Activated naive CD4-positive, alpha-beta T cell treated with anti-CD3 and anti-CD28 coated beads, Interleukin-2, amount 50 U/mL, for 24 hours (primary cell): ENCODE measurements at regions not wholly inside any gene's neighbourhood (a gene's known extent, or its start where the extent isn't known, plus 50 kb on each side); places are given as distances from the start of the nearest gene placed in this dataset.

ENCODE experiments used
- H3K27ac Mint-ChIP-seq: one replicate; pipeline ENCODE4 v1.8.0; 2021; ENCODE audit warnings: mild to moderate bottlenecking, mixed read lengths
- H3K27me3 Mint-ChIP-seq: one replicate; pipeline ENCODE4 v1.8.0; 2021; ENCODE audit warnings: mixed read lengths
- H3K36me3 Mint-ChIP-seq: one replicate; pipeline ENCODE4 v1.8.0; 2021; ENCODE audit warnings: mixed read lengths
- H3K4me1 Mint-ChIP-seq: one replicate; pipeline ENCODE4 v1.8.0; 2021; ENCODE audit warnings: mixed read lengths
- H3K4me3 Mint-ChIP-seq: one replicate; pipeline ENCODE4 v1.8.0; 2021; ENCODE audit warnings: mild to moderate bottlenecking, mixed read lengths
- H3K9me3 Mint-ChIP-seq: one replicate; pipeline ENCODE4 v1.8.0; 2021; ENCODE audit warnings: mixed read lengths

DNA sequence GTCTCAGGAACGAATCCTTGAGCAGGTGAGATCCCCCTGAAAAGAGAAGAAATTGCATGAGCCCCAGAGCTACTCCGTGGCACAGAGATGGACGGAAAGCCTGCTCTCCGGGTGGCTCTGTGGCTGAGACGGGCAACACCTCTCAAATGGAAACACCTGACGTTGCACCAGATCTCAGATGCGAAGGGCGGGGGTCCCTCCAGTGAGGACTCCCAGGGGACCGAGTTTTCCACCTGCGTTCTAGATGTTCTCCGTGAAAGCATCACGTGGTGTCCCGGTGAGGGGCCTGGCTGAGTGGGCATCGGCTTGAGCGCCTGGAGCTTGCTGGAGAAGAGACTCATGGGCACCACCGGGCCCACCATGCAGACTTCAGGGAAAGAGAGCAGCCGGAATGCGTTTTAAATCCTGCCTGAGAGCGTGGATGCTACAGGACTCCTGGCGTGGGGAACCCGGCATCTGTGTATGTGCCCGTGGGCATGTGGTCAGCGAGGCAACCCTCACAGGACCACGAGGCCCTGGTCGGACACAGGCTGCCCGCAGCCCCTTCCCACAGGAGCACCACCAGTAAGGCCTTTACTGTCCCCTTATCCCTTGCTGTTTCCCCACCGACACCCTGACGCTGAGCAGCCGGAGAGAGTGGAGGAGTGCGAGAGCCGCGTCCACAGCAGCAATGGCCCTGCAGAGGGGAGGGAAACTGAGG lies 378.4 kb upstream of the IRX4 start:
- H3K36me3 Mint-ChIP-seq = no peaks in the 10 kb centered on the region
- H3K27ac Mint-ChIP-seq = no peak overlapping the region
- no peaks in the 10 kb centered on the region for H3K4me1 Mint-ChIP-seq
- H3K9me3 Mint-ChIP-seq = no peaks in the 10 kb centered on the region
- H3K27me3 Mint-ChIP-seq = peaks cover 1% of the 10 kb centered on the region
- no peak overlapping the region for H3K4me3 Mint-ChIP-seq

DNA sequence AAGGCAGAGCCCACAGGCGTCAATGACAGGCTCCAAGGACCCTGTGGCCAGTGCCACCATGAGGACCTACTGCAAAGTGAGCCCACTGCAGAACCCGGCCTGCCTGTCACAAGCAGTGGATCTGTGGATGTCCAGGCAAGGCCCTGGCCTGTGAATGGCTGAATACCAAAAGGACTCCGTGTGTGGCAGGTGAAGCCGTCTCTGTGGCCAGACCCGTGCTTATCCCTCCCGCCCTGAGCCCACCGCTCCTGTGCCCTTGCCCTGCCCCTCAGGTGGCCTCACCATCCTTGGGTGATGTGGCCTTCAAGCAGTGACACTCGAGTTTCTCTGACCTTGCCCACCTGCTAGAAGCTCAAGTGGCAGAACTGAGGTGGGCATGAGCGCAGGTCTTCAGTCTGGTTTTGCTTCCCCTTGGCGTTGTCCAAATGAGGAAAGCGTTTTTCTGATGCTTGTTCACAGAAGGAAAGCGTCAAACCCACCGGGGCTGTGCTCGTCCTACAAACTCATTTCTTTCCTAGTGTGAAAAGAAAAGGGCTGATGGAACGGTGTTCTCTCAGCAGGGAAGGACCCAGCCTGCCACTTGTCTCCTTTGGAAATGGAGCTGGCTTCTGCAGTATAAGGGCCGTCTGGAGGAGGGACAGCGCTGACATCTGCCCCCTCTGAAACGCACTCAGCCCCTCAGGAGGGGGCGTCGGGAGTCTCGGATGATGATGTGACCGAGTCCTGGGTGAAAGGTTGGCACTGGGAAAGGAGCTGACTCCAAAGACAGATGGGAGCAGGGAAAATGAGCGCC lies 377.7 kb upstream of the IRX4 start:
- no peaks in the 10 kb centered on the region for H3K4me1 Mint-ChIP-seq
- H3K36me3 Mint-ChIP-seq = no peaks in the 10 kb centered on the region
- H3K4me3 Mint-ChIP-seq = no peak overlapping the region
- no peak overlapping the region for H3K27ac Mint-ChIP-seq
- H3K9me3 Mint-ChIP-seq = no peaks in the 10 kb centered on the region
- H3K27me3 Mint-ChIP-seq = peaks cover 1% of the 10 kb centered on the region

- Mint-ChIP-seq H3K4me1 (no peaks in the 10 kb centered on the region), H3K9me3 (no peaks in the 10 kb centered on the region), H3K27ac (no peak overlapping the region)
Measured at GRCh38 chr5:2259494-2260107, 376.9 kb upstream of the IRX4 start.

GRCh38 chr5:2258861-2259260 lies 376.1 kb upstream of the IRX4 start:
- no peaks in the 10 kb centered on the region for H3K36me3 Mint-ChIP-seq
- H3K4me1 Mint-ChIP-seq = no peaks in the 10 kb centered on the region
- H3K27me3 Mint-ChIP-seq = peaks cover under 1% of the 10 kb centered on the region
- H3K4me3 Mint-ChIP-seq = no peak overlapping the region
- H3K27ac Mint-ChIP-seq = no peak overlapping the region
- H3K9me3 Mint-ChIP-seq = no peaks in the 10 kb centered on the region

More at GRCh38 chr5:2259494-2260107, 376.9 kb upstream of the IRX4 start:
- H3K27me3 Mint-ChIP-seq = peaks cover 1% of the 10 kb centered on the region
- no peaks in the 10 kb centered on the region for H3K36me3 Mint-ChIP-seq
- no peak overlapping the region for H3K4me3 Mint-ChIP-seq

DNA sequence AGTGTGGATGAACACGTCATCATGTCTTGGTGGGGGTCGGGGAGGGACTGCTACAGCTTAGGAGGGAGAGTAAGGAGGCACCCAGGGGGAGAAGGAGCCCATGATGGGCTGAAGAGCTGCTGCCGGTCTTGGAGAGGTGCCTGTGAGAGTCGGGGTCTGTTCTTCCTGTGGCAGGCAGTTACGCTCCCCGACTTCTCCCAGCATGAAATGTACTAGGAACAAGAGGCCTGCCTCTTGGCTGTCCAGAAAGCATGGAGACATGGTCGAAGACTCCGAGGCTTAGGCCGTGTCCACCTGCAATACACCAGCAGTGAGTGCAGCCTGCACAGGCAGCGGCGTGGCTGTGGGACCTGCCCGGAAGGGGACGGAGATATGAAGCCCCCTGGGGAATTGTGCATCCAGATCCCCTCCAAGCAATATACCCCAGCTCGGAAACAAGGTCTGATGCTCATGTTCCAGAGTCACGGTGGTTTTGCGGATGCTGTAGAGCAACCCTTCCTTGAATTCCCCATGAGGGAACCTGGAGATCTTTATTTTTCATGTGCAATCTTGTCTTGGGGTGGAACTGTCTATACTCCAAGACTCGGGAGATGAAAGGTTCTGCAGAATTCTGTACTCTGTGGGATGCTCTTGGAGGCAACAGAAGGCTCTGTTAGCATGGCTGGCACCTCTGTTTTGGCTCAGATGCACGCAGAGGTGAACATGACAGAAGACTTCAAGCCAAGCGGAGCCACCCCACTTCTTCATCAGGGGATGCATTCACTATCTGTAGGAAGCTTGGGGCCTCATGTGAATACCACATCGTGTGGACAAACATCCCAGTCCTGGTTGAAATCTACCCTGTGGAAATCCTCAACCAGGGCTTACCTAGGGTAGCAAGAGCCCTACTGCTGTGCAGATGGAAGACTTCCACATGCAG lies 374.9 kb upstream of the IRX4 start:
- Mint-ChIP-seq H3K36me3 (no peaks in the 10 kb centered on the region), H3K27me3 (no peaks in the 10 kb centered on the region), H3K9me3 (no peaks in the 10 kb centered on the region), H3K27ac (no peak overlapping the region), H3K4me1 (no peaks in the 10 kb centered on the region), H3K4me3 (no peak overlapping the region)

DNA sequence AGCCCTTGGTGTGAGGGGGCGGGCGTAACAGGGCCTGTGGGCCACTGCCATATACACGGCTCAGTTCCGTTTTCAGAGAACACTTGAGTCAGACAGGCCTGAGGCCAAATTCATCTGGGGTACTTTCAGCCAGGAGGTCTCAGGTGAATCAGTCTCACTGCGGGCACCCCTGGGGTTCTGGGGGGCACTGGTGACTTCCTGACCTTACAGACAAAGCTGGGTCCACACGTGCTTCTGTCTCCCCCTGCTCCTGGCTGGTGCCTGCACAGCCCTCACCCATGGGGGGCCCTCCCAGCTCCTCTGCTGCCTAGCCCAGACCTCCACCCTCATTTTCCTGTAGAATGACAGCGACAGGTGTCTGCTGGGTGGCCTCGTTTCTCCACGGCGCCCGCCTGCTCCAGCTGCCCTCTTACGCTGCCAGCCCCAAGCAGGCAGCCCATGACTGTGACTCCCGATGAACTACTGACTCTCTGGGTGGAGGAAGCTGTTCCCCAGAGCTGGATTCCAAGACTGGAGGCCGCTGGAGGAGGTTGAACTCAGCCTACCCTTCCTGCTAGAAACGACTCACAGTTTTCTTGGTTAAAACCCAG lies 374.1 kb upstream of the IRX4 start:
- no peaks in the 10 kb centered on the region for H3K27me3 Mint-ChIP-seq
- no peaks in the 10 kb centered on the region for H3K4me1 Mint-ChIP-seq
- no peaks in the 10 kb centered on the region for H3K9me3 Mint-ChIP-seq
- H3K36me3 Mint-ChIP-seq = no peaks in the 10 kb centered on the region
- no peak overlapping the region for H3K4me3 Mint-ChIP-seq
- H3K27ac Mint-ChIP-seq = no peak overlapping the region

DNA sequence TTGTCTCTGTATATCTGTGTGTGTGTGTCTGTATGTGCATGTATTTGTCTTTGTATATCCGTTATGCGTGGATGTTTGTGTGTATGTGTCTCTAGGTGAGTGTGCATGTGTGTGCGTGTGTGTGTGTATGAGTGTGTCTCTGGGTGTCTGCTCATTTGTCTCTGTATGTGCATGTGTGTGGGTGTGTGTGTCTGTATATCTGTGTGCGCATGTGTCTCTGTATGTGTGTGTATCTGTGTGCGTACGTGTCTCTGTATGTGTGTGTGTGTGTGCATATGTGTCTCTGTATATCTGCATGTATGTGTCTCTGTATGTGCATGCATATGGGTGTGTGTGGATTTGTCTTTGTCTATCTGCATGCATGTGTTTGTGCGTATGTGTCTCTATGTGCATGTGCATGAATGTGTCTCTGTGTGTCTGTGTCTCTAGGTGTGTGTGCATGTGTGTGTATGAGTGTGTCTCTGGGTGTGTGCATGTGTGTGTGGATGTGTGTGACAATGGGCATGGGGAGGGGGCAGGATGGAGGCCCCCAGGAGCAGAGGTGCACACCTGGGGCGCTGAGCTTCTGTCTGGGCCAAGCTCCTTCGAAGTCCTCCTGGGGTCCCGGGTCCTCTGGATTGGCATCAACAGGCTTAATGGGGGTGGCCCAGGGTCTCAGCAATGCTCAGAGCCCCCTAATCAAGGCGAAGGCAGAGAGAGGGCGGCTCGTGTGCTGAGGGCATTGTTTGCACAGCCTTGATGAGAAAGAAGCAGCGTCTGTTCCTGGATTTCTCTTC lies 373.4 kb upstream of the IRX4 start:
- Mint-ChIP-seq H3K4me3 (no peak overlapping the region), H3K4me1 (no peaks in the 10 kb centered on the region), H3K36me3 (no peaks in the 10 kb centered on the region), H3K27ac (no peak overlapping the region), H3K27me3 (no peaks in the 10 kb centered on the region), H3K9me3 (no peaks in the 10 kb centered on the region)

GRCh38 chr5:2254880-2255750 lies 372.4 kb upstream of the IRX4 start:
- Mint-ChIP-seq H3K9me3 (no peaks in the 10 kb centered on the region), H3K27ac (no peak overlapping the region), H3K4me3 (no peak overlapping the region), H3K4me1 (no peaks in the 10 kb centered on the region), H3K36me3 (no peaks in the 10 kb centered on the region), H3K27me3 (no peaks in the 10 kb centered on the region)

GRCh38 chr5:2254406-2254805 lies 371.7 kb upstream of the IRX4 start:
- Mint-ChIP-seq H3K27ac (no peak overlapping the region), H3K27me3 (no peaks in the 10 kb centered on the region)

DNA sequence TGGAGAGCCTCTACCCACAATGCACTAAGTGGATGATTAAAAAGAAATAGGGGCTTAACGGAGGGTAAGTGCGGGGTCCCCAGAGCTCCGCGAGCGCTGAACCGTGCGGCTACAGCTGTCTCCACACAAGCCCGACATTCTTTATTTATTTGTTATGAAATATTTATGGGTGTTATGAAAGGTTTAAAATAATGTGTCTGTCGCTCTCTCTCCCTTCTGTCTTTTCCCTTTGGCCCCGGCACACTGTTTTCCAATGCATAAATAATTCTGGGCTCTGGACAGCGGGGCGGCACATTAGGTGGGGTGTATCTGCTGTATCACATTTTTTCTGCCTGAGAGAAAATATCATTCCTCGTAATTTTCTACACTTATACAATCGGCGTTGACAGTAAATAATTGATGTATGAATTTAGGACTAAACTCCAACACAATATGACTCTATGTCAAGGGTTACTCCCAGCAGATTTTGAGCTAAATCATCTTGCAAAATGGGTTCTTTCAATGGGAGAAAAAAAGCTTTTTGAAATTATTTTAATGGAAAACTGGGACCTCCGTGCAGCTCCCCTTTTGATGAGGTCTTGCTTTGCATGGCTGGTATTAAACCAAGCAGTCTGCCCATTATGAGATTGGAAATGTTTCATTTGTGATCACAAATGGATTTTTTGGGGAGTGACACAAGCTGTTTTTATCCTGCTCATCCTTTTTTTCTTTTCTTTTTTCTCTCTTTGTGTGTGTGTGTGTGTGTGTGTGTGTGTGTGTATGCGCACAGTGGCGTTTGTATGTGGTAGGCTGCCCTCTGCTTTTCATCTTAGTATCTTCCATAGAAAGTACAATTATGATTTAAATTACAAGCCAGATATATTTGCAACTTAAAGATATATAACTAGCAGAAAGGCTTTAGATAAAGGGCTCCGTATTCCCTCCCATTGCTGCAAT lies 370.6 kb upstream of the IRX4 start:
- Mint-ChIP-seq H3K4me3 (no peak overlapping the region), H3K27me3 (no peaks in the 10 kb centered on the region), H3K36me3 (no peaks in the 10 kb centered on the region), H3K9me3 (no peaks in the 10 kb centered on the region), H3K4me1 (no peaks in the 10 kb centered on the region), H3K27ac (no peak overlapping the region)

More at GRCh38 chr5:2254406-2254805, 371.7 kb upstream of the IRX4 start:
- Mint-ChIP-seq H3K4me1 (no peaks in the 10 kb centered on the region), H3K36me3 (no peaks in the 10 kb centered on the region), H3K4me3 (no peak overlapping the region), H3K9me3 (no peaks in the 10 kb centered on the region)

GRCh38 chr5:2251751-2252150 lies 369.0 kb upstream of the IRX4 start:
- Mint-ChIP-seq H3K9me3 (peaks cover 2% of the 10 kb centered on the region), H3K36me3 (no peaks in the 10 kb centered on the region), H3K4me1 (no peaks in the 10 kb centered on the region), H3K4me3 (no peak overlapping the region), H3K27ac (no peak overlapping the region), H3K27me3 (no peaks in the 10 kb centered on the region)

DNA sequence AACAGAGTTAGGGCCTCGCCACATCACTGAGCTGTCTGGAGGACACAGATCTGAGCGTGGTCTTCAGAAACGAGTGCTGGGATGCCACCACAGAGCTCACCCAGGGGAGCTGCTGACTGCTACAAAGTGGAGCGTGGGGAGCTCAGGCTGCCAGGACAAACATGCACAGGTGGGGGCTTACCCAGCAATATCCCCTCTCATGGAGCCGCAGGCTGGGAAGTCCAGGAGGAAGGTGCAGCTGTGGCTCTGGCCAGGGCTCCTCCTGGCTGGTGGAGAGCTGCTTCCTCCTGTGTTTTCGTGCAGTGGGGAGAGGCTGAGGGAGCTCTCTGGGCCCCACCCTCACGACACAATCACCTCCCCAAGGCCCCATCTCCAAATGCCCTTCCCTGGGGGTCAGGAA lies 368.6 kb upstream of the IRX4 start:
- Mint-ChIP-seq H3K27me3 (no peaks in the 10 kb centered on the region), H3K36me3 (no peaks in the 10 kb centered on the region), H3K4me3 (no peak overlapping the region), H3K27ac (no peak overlapping the region), H3K4me1 (no peaks in the 10 kb centered on the region), H3K9me3 (peaks cover 4% of the 10 kb centered on the region)

- Mint-ChIP-seq H3K9me3 (peaks cover 4% of the 10 kb centered on the region), H3K27me3 (no peaks in the 10 kb centered on the region), H3K36me3 (no peaks in the 10 kb centered on the region), H3K4me3 (no peak overlapping the region), H3K4me1 (no peaks in the 10 kb centered on the region), H3K27ac (no peak overlapping the region)
Measured at GRCh38 chr5:2250365-2250950, 367.7 kb upstream of the IRX4 start.
